ENCODE measurements at regions not wholly inside any gene's neighbourhood (a gene's known extent, or its start where the extent isn't known, plus 50 kb on each side); places are given as distances from the start of the nearest gene placed in this dataset.

DNA sequence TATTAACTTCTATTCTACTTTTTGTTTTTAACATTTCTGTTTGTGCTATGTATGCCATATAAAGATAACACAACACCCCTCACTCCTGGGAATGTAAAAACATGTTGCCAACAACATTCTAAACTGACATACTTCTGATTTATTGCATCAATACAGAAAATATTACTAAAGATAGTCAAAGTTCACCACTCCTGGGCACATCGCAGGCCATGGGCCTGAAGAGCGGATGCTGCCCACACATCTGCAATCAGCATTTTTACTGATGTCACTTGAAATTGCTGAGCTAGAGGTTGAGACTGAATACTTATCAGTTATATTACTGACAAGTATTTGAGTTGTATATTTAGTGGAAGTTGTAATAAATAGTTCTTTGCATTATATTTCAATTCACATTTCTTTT lies 711.9 kb upstream of the EPHA7 start:
- no peak overlapping the region for H3K4me3 ChIP-seq (ENCODE audit: control insufficient read depth in 2 of 3, extremely low read depth in 1 of 3, insufficient read depth in 2 of 3, low read depth in 1 of 3, low read length in 3 of 3)
- no peaks in the 10 kb centered on the region for H4K20me1 ChIP-seq (ENCODE audit: control insufficient read depth, extremely low read depth, insufficient read depth, low read length)
- no peak overlapping the region for H3K9ac ChIP-seq (ENCODE audit: control insufficient read depth, extremely low read depth, insufficient read depth, low read length)
- no peak for TF ChIP-seq EZH2 (IDR thresholded peaks at IDR 0.05; ENCODE audit: low read length)
- TF ChIP-seq, protein P1, sequence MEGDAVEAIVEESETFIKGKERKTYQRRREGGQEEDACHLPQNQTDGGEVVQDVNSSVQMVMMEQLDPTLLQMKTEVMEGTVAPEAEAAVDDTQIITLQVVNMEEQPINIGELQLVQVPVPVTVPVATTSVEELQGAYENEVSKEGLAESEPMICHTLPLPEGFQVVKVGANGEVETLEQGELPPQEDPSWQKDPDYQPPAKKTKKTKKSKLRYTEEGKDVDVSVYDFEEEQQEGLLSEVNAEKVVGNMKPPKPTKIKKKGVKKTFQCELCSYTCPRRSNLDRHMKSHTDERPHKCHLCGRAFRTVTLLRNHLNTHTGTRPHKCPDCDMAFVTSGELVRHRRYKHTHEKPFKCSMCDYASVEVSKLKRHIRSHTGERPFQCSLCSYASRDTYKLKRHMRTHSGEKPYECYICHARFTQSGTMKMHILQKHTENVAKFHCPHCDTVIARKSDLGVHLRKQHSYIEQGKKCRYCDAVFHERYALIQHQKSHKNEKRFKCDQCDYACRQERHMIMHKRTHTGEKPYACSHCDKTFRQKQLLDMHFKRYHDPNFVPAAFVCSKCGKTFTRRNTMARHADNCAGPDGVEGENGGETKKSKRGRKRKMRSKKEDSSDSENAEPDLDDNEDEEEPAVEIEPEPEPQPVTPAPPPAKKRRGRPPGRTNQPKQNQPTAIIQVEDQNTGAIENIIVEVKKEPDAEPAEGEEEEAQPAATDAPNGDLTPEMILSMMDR (optimal IDR thresholded peaks at IDR 0.05 in 1 of 3, IDR thresholded peaks at IDR 0.05 in 1 of 3, conservative IDR thresholded peaks at IDR 0.05 in 1 of 3; ENCODE audit: extremely low read depth in 1 of 3, insufficient read depth in 2 of 3, low read length in 3 of 3): no peak
- H3K27ac ChIP-seq (ENCODE audit: control insufficient read depth, insufficient read depth, low read length): no peak overlapping the region
- H3K9me1 ChIP-seq (ENCODE audit: control insufficient read depth, extremely low read depth, insufficient read depth, low read length): no peaks in the 10 kb centered on the region
- H3K36me3 ChIP-seq (ENCODE audit: control insufficient read depth in 2 of 2, extremely low read depth in 1 of 2, insufficient read depth in 2 of 2, low read length in 2 of 2): no peaks in the 10 kb centered on the region
- dilution Hi-C loops (cut with MboI; ENCODE audit: extremely low pct_ligation_motif_present, low sequenced_read_pairs): no loop called here
- H3K27me3 ChIP-seq (ENCODE audit: control insufficient read depth, extremely low read depth, insufficient read depth, low read length): no peaks in the 10 kb centered on the region
- FAIRE-seq: no peak
- no peak overlapping the region for H3K4me2 ChIP-seq (ENCODE audit: control insufficient read depth, extremely low read depth, insufficient read depth, low read depth, low read length)
- no peaks in the 10 kb centered on the region for H3K4me1 ChIP-seq (ENCODE audit: control insufficient read depth, extremely low read depth, insufficient read depth, low read length)
- no peak for DNase-seq (ENCODE audit: low read depth, low spot score)
- no peaks in the 10 kb centered on the region for H3K79me2 ChIP-seq (ENCODE audit: control insufficient read depth, insufficient read depth, low read length)
- no peak overlapping the region for H2AFZ ChIP-seq (ENCODE audit: control insufficient read depth, low read length)
- no peaks in the 10 kb centered on the region for H3K9me3 ChIP-seq (ENCODE audit: control insufficient read depth, low read depth, low read length)

- no peak for FAIRE-seq
- Histone ChIP-seq H4K20me1 (ENCODE audit: control insufficient read depth, extremely low read depth, insufficient read depth, low read length) (no peaks in the 10 kb centered on the region), H3K9ac (ENCODE audit: control insufficient read depth, extremely low read depth, insufficient read depth, low read length) (no peak overlapping the region), H3K4me2 (ENCODE audit: control insufficient read depth, extremely low read depth, insufficient read depth, low read depth, low read length) (no peak overlapping the region), H3K36me3 (ENCODE audit: control insufficient read depth in 2 of 2, extremely low read depth in 1 of 2, insufficient read depth in 2 of 2, low read length in 2 of 2) (no peaks in the 10 kb centered on the region), H2AFZ (ENCODE audit: control insufficient read depth, low read length) (no peak overlapping the region), H3K27me3 (ENCODE audit: control insufficient read depth, extremely low read depth, insufficient read depth, low read length) (no peaks in the 10 kb centered on the region), H3K9me1 (ENCODE audit: control insufficient read depth, extremely low read depth, insufficient read depth, low read length) (no peaks in the 10 kb centered on the region), H3K27ac (ENCODE audit: control insufficient read depth, insufficient read depth, low read length) (no peak overlapping the region), H3K9me3 (ENCODE audit: control insufficient read depth, low read depth, low read length) (no peaks in the 10 kb centered on the region), H3K79me2 (ENCODE audit: control insufficient read depth, insufficient read depth, low read length) (no peaks in the 10 kb centered on the region), H3K4me1 (ENCODE audit: control insufficient read depth, extremely low read depth, insufficient read depth, low read length) (no peaks in the 10 kb centered on the region), H3K4me3 (ENCODE audit: control insufficient read depth in 2 of 3, extremely low read depth in 1 of 3, insufficient read depth in 2 of 3, low read depth in 1 of 3, low read length in 3 of 3) (no peak overlapping the region)
- dilution Hi-C loops (cut with MboI; ENCODE audit: extremely low pct_ligation_motif_present, low sequenced_read_pairs): no loop called here
- TF ChIP-seq EZH2 (IDR thresholded peaks at IDR 0.05; ENCODE audit: low read length): no peak
- TF ChIP-seq, protein P1 (optimal IDR thresholded peaks at IDR 0.05 in 1 of 3, IDR thresholded peaks at IDR 0.05 in 1 of 3, conservative IDR thresholded peaks at IDR 0.05 in 1 of 3; ENCODE audit: extremely low read depth in 1 of 3, insufficient read depth in 2 of 3, low read length in 3 of 3): no peak
- no peak for DNase-seq (ENCODE audit: low read depth, low spot score)
These were observed 711.1 kb upstream of the EPHA7 start for GRCh38 chr6:94130478-94130877.
